ENCODE measurements at regions not wholly inside any gene's neighbourhood (a gene's known extent, or its start where the extent isn't known, plus 50 kb on each side); places are given as distances from the start of the nearest gene placed in this dataset.

DNA sequence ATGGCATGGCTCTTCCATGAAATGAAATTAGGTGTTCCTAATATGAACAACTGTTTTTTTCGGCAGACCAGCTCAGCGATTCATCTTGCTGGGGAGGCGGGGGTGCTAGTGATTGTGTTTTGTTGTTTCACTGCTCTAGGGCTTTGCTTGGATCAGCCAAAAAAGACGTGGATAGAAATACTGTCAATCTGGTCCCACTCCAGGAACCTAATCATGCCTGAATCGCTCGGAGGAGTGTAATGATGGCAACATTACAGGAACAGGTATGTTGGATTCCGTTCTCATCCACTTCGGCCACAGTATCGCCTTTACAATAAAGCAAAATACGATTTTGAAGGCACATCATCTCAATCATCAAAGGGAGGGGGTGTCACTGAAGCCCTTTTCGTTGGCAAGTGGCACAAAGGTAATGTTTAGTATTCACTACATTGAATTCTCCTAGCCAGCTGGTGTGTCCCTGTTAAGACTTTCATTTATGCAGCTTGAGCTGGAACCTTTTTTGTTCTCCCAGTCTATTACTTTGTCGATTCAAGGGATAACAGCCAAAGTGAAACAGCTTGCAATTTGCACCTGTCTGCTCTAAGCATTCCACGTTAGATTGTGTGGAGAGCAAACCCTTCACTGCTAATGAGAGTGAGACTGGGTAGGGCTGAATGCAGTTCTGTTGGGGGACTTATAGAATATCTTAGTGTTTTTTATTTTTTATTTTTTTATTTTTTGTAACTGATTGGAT is 477.7 kb downstream of the TFAP2A start:
- TF ChIP-seq, protein P1, sequence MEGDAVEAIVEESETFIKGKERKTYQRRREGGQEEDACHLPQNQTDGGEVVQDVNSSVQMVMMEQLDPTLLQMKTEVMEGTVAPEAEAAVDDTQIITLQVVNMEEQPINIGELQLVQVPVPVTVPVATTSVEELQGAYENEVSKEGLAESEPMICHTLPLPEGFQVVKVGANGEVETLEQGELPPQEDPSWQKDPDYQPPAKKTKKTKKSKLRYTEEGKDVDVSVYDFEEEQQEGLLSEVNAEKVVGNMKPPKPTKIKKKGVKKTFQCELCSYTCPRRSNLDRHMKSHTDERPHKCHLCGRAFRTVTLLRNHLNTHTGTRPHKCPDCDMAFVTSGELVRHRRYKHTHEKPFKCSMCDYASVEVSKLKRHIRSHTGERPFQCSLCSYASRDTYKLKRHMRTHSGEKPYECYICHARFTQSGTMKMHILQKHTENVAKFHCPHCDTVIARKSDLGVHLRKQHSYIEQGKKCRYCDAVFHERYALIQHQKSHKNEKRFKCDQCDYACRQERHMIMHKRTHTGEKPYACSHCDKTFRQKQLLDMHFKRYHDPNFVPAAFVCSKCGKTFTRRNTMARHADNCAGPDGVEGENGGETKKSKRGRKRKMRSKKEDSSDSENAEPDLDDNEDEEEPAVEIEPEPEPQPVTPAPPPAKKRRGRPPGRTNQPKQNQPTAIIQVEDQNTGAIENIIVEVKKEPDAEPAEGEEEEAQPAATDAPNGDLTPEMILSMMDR (conservative IDR thresholded peaks at IDR 0.05 in 1 of 2, IDR thresholded peaks at IDR 0.05 in 1 of 2; ENCODE audit: extremely low read depth in 1 of 2, insufficient read depth in 1 of 2, low read depth in 1 of 2, low read length in 2 of 2) = no peak
- TF ChIP-seq EZH2 (IDR thresholded peaks at IDR 0.05; ENCODE audit: borderline replicate concordance, low read length) = no peak

All from mammary epithelial cell (primary cell).